ENCODE measurements at regions not wholly inside any gene's neighbourhood (a gene's known extent, or its start where the extent isn't known, plus 50 kb on each side); places are given as distances from the start of the nearest gene placed in this dataset.

GRCh38 chr11:39975091-39975490 is 1484.4 kb downstream of the LRRC4C start:
- TF ChIP-seq POLR2A (IDR thresholded peaks at IDR 0.05; ENCODE audit: low read depth, low read length) (no peak), TAF1 (IDR thresholded peaks at IDR 0.05; ENCODE audit: borderline replicate concordance, low read depth, low read length) (no peak), POLR2AphosphoS5 (IDR thresholded peaks at IDR 0.05; ENCODE audit: low read depth, low read length) (no peak)
- FAIRE-seq (no peak), DNase-seq (ENCODE audit: insufficient read length) (no peak)

- TF ChIP-seq TAF1 (IDR thresholded peaks at IDR 0.05; ENCODE audit: borderline replicate concordance, low read depth, low read length) = no peak
- TF ChIP-seq POLR2A (IDR thresholded peaks at IDR 0.05; ENCODE audit: low read depth, low read length) = no peak
- no peak for TF ChIP-seq POLR2AphosphoS5 (IDR thresholded peaks at IDR 0.05; ENCODE audit: low read depth, low read length)
- DNase-seq (ENCODE audit: insufficient read length) (no peak), FAIRE-seq (no peak)
These were observed 1487.0 kb downstream of the LRRC4C start for GRCh38 chr11:39972461-39972860.

GRCh38 chr11:39971938-39972337 is 1487.5 kb downstream of the LRRC4C start:
- FAIRE-seq (no peak), DNase-seq (ENCODE audit: insufficient read length) (no peak)
- TF ChIP-seq POLR2AphosphoS5 (IDR thresholded peaks at IDR 0.05; ENCODE audit: low read depth, low read length) (no peak), TAF1 (IDR thresholded peaks at IDR 0.05; ENCODE audit: borderline replicate concordance, low read depth, low read length) (no peak), POLR2A (IDR thresholded peaks at IDR 0.05; ENCODE audit: low read depth, low read length) (no peak)

- FAIRE-seq (no peak), DNase-seq (ENCODE audit: insufficient read length) (no peak)
- TF ChIP-seq POLR2AphosphoS5 (IDR thresholded peaks at IDR 0.05; ENCODE audit: low read depth, low read length) (no peak), POLR2A (IDR thresholded peaks at IDR 0.05; ENCODE audit: low read depth, low read length) (no peak), TAF1 (IDR thresholded peaks at IDR 0.05; ENCODE audit: borderline replicate concordance, low read depth, low read length) (no peak)
These were observed 1491.4 kb downstream of the LRRC4C start for GRCh38 chr11:39968071-39968470.

- FAIRE-seq = no peak
- DNase-seq (ENCODE audit: insufficient read length) = no peak
- no peak for TF ChIP-seq TAF1 (IDR thresholded peaks at IDR 0.05; ENCODE audit: borderline replicate concordance, low read depth, low read length)
- TF ChIP-seq POLR2A (IDR thresholded peaks at IDR 0.05; ENCODE audit: low read depth, low read length) = no peak
- TF ChIP-seq POLR2AphosphoS5 (IDR thresholded peaks at IDR 0.05; ENCODE audit: low read depth, low read length) = no peak
These were observed 1493.8 kb downstream of the LRRC4C start for GRCh38 chr11:39965701-39966100.

- DNase-seq (ENCODE audit: insufficient read length) (no peak), FAIRE-seq (no peak)
- no peak for TF ChIP-seq TAF1 (IDR thresholded peaks at IDR 0.05; ENCODE audit: borderline replicate concordance, low read depth, low read length)
These were observed 1499.2 kb downstream of the LRRC4C start for GRCh38 chr11:39960206-39960605.

GRCh38 chr11:39932966-39933365 is 1526.5 kb downstream of the LRRC4C start:
- TF ChIP-seq POLR2AphosphoS5 (IDR thresholded peaks at IDR 0.05; ENCODE audit: low read depth, low read length) (no peak), POLR2A (IDR thresholded peaks at IDR 0.05; ENCODE audit: low read depth, low read length) (no peak), TAF1 (IDR thresholded peaks at IDR 0.05; ENCODE audit: borderline replicate concordance, low read depth, low read length) (no peak)
- no peak for DNase-seq (ENCODE audit: insufficient read length)
- FAIRE-seq = no peak

GRCh38 chr11:39917256-39917655 is 1542.2 kb downstream of the LRRC4C start:
- no peak for DNase-seq (ENCODE audit: insufficient read length)
- FAIRE-seq = no peak
- no peak for TF ChIP-seq POLR2AphosphoS5 (IDR thresholded peaks at IDR 0.05; ENCODE audit: low read depth, low read length)
- TF ChIP-seq POLR2A (IDR thresholded peaks at IDR 0.05; ENCODE audit: low read depth, low read length) = no peak
- TF ChIP-seq TAF1 (IDR thresholded peaks at IDR 0.05; ENCODE audit: borderline replicate concordance, low read depth, low read length) = no peak

- no peak for FAIRE-seq
- TF ChIP-seq TAF1 (IDR thresholded peaks at IDR 0.05; ENCODE audit: borderline replicate concordance, low read depth, low read length) (no peak), POLR2AphosphoS5 (IDR thresholded peaks at IDR 0.05; ENCODE audit: low read depth, low read length) (no peak), POLR2A (IDR thresholded peaks at IDR 0.05; ENCODE audit: low read depth, low read length) (no peak)
- no peak for DNase-seq (ENCODE audit: insufficient read length)
These were observed 1549.4 kb downstream of the LRRC4C start for GRCh38 chr11:39910087-39910486.

- no peak for TF ChIP-seq POLR2A (IDR thresholded peaks at IDR 0.05; ENCODE audit: low read depth, low read length)
- TF ChIP-seq POLR2AphosphoS5 (IDR thresholded peaks at IDR 0.05; ENCODE audit: low read depth, low read length) = no peak
- TF ChIP-seq TAF1 (IDR thresholded peaks at IDR 0.05; ENCODE audit: borderline replicate concordance, low read depth, low read length) = no peak
- FAIRE-seq = no peak
- DNase-seq (ENCODE audit: insufficient read length) = no peak
These were observed 1598.5 kb downstream of the LRRC4C start for GRCh38 chr11:39860931-39861330.

- no peak for FAIRE-seq
- no peak for DNase-seq (ENCODE audit: insufficient read length)
- TF ChIP-seq POLR2A (IDR thresholded peaks at IDR 0.05; ENCODE audit: low read depth, low read length) (no peak), POLR2AphosphoS5 (IDR thresholded peaks at IDR 0.05; ENCODE audit: low read depth, low read length) (no peak), TAF1 (IDR thresholded peaks at IDR 0.05; ENCODE audit: borderline replicate concordance, low read depth, low read length) (no peak)
These were observed 1642.2 kb downstream of the LRRC4C start for GRCh38 chr11:39817241-39817640.

- DNase-seq (ENCODE audit: insufficient read length) = no peak
- no peak for TF ChIP-seq TAF1 (IDR thresholded peaks at IDR 0.05; ENCODE audit: borderline replicate concordance, low read depth, low read length)
- no peak for FAIRE-seq
These were observed 1649.1 kb downstream of the LRRC4C start for GRCh38 chr11:39810358-39810757.

GRCh38 chr11:39809833-39810232 is 1649.6 kb downstream of the LRRC4C start:
- FAIRE-seq (no peak), DNase-seq (ENCODE audit: insufficient read length) (no peak)

More at GRCh38 chr11:39809833-39810232, 1649.6 kb downstream of the LRRC4C start:
- TF ChIP-seq POLR2AphosphoS5 (IDR thresholded peaks at IDR 0.05; ENCODE audit: low read depth, low read length) = no peak
- TF ChIP-seq TAF1 (IDR thresholded peaks at IDR 0.05; ENCODE audit: borderline replicate concordance, low read depth, low read length) = no peak
- TF ChIP-seq POLR2A (IDR thresholded peaks at IDR 0.05; ENCODE audit: low read depth, low read length) = no peak
